ENCODE measurements at regions not wholly inside any gene's neighbourhood (a gene's known extent, or its start where the extent isn't known, plus 50 kb on each side); places are given as distances from the start of the nearest gene placed in this dataset.

DNA sequence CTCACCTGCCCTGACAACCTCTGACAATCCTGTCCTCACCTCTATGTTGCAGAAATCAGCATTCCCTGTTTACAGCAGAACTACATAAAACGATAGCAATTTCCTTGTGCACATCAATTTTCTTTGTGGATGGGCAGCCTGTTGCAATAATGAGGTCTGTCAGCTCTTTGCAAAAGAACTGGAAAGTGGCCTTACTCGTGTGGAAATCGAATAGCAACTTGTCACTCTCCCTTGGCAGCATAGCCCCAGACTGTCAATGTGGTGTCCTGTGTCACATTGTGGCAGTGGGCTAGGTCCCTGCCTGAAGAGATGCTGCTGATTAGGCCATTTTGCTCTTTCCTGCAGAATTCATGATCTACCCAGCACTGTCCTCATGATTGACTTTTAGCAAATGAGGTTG lies 531.9 kb downstream of the CCDC85A start:
- TF ChIP-seq, protein P1, sequence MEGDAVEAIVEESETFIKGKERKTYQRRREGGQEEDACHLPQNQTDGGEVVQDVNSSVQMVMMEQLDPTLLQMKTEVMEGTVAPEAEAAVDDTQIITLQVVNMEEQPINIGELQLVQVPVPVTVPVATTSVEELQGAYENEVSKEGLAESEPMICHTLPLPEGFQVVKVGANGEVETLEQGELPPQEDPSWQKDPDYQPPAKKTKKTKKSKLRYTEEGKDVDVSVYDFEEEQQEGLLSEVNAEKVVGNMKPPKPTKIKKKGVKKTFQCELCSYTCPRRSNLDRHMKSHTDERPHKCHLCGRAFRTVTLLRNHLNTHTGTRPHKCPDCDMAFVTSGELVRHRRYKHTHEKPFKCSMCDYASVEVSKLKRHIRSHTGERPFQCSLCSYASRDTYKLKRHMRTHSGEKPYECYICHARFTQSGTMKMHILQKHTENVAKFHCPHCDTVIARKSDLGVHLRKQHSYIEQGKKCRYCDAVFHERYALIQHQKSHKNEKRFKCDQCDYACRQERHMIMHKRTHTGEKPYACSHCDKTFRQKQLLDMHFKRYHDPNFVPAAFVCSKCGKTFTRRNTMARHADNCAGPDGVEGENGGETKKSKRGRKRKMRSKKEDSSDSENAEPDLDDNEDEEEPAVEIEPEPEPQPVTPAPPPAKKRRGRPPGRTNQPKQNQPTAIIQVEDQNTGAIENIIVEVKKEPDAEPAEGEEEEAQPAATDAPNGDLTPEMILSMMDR (conservative IDR thresholded peaks at IDR 0.05; ENCODE audit: low read length) = no peak
- no peak for TF ChIP-seq EZH2phosphoT487 (IDR thresholded peaks at IDR 0.05; ENCODE audit: borderline replicate concordance)
